Hindlimb muscle (tissue), 1 donor: ENCODE measurements at regions not wholly inside any gene's neighbourhood (a gene's known extent, or its start where the extent isn't known, plus 50 kb on each side); places are given as distances from the start of the nearest gene placed in this dataset.

Source experiments
- DNase-seq: peaks from one replicate; pipeline ENCODE4 v3.0.0-alpha.2; 2013

DNA sequence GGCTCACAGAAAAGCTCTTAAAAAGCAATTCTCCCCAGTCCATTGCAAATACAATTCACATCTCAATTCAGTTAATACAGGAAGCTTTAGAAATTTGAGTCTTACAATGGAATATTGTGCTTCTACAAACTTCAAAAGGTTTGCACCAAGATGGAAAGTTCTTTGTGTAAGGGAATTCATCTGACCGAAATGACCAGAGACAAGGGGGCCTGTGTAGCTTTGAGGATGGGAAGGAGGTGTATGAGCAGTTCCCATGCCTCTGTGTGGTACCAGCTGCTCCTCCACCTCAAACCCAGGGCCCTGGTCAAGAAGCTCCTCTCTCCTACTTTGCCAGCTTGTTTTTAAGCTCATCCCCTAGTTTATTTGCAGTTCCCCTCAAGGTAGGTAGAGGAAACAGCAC is 312.8 kb upstream of the PKDCC start:
- no peak for DNase-seq

DNA sequence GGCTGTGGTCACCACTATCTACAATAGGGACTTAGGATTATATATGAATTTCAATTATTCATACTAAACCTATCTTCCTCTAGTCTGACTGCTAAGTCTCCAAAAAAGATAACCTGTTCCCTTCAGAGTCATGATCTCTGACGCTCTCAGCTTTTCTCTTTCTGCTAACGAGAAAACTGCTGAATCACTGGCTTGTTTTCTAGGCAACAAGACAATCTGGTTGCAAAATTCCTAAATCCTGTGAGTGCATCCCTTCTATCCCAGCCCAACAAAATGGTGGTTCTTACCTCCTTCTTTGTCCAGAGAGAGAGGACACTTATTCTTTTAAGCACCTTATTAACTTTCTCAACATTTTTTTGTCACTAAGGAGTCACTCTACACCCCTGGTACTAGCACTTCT is 312.3 kb upstream of the PKDCC start:
- DNase-seq, result no peak

DNA sequence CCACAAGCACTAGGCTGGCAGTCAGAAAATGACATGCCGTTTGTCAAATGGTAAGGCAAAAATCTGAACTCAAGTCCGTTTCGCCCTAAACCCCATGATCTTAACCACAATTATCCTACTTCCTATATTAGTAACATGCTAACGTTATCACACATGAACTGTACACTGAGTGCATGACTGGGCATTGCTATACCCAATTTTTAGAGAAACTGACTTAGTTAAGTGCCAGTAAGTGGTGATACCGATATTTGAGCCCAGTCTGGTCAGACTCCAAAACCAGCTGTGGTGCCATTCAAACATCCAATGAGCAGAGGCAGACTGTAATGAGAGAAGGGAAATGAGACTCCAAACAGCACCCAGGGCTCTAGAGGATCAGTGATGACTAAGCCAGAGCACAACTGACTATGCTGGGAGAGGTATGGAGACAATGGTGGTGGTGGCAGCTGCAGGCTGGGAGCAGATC is 311.7 kb upstream of the PKDCC start:
- no peak for DNase-seq

DNA sequence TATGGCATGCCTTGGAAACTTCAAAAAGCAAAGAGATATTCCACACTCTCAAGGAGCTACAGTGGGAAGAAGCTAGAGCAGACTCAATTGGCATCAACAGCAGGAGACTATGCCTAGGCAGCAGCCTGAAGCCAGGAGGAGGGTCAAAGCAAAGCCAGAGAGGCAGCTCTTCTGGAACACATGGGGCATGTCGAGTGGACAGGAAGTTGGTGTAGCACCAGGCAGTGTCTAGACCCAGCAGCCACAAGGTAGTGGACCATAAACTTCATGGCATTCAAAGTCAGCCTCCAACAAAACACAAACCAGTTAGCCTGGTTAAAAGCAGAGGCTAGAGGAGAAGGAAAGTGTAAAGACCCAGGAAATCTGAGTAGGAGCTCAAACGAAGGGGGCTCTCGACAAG is 311.2 kb upstream of the PKDCC start:
- no peak for DNase-seq

DNA sequence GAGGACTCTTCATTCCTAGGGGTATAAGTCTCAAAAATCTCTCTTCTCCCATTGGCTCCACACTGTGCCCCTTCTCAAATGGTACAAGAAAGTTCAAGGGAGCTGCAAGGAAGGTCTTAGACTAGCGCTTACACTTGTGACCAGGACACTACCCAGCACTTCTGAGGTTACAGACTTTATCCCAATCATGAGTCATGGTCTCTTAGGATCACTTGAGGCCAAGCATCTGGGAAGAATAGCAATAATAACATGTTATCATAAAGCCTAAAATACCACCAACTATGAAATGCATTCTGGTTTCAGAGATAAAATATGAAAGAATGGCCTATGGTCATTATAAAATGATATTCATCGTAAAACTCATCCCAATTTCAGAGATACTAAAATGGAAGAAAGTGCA is 309.9 kb upstream of the PKDCC start:
- no peak for DNase-seq

DNA sequence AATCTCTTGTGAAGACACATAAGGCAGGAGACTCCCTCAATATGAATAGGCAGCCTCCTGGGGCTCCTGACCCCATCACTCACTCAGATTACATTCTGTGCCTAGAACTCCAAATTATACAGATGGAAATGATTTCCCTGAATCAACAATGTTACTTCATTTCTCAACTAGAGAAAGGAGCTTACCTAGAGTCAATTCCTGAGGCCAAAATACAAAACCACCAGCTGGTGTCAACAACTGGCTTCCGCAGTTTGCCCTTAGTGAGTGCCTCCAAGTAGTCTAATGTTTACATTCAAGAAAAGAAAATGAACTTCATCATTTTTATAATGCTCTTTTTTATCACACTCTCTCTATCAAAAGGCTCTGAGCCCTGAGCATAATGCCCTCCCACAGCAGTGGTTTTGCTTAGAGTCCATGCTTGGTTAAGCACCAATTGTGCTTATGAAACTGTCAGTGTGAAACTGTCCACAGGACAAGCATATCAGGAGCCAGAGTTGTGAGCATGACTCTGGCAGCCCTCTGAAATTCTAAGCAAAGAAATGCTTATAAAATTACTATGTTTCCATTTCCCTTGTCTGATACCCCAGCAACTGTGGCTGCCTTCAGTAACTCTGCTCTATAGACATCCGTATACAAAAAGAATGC is 305.7 kb upstream of the PKDCC start:
- DNase-seq, result no peak

DNA sequence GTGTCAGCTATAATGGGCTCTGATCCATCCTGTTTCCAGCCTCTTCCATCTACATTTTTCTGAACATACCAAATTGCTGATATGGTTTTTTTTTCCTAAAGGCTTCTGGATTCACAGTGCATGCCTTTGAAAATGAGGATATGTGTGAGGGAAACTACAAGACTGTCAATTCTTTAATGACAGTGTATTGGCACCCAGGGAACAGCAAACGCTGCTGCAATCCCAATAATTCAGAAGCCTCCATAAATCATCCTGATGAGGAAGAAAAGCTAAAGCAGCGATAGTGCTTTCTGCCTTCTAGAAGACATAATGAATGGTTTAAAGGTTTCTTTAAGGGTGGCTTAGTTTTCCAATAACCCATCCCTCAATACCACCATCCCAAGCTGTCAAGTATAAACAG is 304.5 kb upstream of the PKDCC start:
- no peak for DNase-seq

DNA sequence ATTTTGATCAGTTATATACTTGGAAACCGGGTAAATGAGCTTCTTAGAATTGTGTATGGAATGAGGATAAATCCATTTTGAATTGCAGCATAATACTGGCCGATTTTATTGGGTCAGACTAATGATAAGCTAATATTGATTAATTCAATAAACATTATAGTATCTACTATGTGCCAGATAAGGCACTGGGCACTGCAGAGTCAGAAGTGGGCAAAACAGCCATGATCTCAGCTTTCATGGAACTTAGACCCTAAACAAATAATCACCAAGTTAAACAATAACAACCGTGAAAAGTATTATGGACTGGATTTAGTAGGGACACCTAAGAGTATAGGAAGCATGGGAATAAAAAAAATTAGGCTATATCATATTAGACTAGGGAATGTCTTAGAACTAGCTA is 297.0 kb upstream of the PKDCC start:
- DNase-seq, result no peak

DNA sequence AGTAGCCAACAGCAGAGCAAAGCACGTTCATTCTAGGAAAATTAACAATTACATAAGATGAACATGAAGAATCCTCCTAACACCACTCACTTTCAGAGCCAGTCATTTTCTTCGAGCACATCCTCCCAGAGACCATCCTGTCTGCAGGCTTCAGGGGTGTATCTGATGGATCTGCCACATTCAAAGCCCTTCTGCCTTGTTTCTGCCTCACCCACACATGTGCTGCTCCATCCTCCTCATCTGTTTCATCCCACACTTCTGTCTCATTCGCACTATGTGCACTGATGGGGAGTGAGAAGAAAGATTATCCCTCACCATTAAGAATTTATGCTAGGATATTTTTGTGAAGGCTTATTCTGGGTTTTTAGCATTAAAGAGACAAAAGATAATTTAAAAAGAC is 287.9 kb upstream of the PKDCC start:
- no peak for DNase-seq

DNA sequence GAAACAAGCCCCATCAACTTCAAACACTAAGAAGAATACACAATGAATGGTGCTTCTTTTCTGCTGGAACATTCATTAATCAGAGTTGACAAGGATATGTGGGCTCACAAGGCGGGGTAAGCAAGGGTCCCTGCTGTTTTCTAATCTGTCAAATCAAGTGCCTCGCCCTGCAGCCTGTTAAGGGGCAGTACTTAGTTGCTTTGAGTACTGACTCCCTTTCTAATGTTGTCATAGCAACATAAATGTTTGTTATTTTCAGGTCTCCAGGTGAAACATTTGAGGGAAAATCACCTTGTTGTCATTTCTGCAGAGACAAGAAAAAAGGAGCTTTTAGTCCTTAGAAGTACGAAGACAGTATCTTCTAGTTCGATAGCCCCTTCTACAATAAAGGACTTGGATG is 284.7 kb upstream of the PKDCC start:
- DNase-seq, result no peak

DNA sequence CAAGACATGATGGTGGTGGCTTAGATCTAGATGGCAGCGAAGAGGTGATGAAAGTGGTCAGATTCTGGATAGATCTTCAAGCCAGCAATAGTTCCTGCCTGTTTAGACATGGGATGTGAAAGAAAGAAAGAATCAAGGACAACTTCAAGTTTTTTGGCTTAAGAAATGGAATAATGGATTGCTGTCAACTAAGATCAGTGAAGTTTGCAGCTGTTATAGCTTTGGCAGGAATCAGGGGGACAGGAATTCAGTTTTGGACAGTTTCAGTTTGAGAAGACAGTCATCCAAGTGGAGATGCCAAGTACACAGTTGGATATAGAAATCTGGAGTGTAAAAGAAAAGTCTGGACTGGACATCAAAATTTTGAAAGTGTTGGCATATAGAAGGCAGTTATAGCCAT is 283.7 kb upstream of the PKDCC start:
- peak; percentile 48 for DNase-seq

DNA sequence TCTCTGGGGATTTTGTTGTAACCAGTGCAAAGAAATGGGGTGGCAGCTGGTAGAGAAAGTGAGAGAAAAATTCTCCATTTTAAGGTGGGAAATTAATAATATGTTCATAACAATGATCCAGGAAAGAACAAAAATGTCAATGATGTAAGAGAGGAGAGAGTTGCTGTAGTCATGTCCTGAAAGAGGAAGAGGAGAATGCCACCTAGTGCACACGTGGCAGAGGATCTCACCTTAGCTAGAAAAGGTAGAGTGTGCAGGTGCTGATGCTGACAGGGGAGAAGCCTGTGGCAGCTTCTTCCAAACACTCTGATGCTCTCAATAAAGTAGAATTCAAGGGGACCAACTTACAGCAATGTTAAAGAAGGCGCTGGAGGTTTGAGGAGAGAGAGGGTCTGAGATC is 282.9 kb upstream of the PKDCC start:
- no peak for DNase-seq

DNA sequence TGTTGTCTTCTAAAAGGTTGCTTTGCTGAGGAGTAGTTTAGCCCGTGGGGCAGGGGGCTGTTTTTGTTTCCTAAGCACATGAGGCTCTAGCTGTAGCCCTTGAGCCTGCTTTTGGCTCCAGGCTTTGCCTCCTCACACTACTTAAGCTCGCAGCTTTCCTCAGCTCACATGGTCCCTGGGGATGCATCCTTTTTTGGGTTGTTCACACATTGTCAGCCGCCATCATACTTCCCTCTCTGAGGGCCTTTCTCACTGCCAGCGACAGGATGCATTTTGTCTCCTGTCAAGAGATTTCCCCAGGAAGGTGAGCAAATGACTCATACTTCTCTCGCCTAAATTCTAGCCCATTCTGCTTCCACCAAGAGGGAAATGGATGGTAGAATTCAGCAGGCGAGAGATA is 279.5 kb upstream of the PKDCC start:
- peak; percentile 18 for DNase-seq

DNA sequence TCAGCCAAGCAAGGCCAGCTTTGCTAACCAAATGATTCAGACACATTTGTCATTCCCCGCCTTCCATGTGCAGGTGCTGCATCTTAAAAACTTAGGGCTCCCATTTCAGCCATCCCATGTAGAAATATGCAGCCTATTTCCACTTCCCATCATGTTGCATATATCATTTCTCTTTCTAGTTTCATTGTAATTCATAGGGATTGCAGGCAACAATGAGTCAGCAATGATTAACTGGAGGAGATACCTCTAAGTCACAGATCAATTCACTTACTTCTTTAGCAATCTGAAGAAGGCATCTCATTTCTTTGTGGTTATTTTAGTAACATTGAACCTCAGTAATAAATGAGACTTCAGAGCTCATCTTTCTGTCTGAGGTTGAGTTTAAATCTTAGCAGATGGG is 276.1 kb upstream of the PKDCC start:
- no peak for DNase-seq

DNA sequence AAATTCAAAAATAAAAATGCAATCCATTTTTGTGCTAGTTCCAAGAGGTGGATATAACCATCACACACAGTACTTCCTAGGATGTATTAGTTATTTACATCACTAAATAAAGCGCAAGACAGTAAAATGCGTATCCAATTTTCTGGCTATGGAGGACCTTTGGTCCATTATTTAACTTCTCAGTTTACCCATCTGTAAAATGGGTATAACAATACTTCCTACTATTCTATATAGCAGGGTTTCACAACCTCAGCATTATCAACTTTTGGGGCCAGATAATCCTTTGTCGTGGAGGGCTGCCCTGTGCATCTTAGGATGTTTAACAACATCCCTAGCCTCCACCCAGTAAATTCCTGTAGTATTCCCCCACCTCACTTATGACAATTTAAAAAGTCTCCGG is 275.1 kb upstream of the PKDCC start:
- no peak for DNase-seq

DNA sequence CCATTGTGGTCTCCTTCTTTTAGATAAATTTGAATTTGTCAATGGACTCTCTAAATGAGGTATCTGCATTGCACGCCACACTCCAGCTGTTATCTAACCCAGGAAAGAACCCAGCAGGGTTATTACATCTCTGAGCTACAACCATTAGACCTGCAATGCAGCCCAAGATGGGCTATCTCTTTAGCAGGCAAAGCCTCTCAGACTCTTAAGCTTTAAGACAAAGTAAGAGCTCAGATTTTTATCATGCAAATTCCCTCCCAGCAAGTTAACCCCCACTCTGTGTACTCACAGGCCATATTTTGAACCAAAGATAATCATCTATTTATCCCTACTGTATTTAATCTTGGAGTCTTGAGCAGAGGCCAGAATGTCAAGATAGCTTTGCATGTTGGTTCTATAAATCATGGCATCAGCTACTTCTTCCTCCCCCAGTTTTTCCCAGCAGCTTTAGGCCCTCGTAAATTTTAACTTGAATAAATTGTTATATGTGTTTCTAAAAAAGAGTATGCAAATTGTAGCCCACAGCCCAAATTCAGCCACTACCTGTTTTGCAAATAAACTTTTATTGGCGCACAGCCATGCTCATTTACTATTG is 273.7 kb upstream of the PKDCC start:
- no peak for DNase-seq

DNA sequence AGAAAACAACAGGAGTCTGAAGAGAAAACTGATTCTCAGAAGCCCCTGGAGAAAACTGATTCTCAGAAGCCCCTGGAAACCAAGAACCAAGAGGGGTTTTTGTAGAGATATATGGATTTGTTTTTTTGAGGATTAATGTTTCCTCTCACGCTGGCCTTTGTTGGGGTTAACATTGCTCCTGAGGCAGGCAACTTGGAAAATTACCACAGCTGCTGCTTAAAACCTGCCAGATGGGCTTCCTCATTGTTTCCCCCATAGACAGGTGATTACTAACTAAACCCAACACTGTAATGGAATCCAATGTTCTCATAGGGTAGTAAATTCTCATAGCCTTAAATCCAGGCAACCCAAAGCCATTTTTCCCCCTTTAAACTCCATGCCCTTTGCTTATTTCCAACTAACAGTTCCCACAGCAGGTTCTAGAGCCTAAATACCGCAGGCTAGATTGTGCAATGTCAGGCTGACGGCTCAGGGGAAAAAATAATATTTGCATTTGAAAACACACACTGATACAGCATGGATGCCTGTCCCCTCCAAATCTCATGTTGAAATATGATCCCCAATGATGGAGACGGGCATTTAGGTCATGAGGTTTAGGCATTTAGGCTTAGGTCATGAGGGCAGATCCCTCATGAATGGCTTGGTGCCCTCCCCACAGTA is 272.3 kb upstream of the PKDCC start:
- peak; percentile 58 for DNase-seq

DNA sequence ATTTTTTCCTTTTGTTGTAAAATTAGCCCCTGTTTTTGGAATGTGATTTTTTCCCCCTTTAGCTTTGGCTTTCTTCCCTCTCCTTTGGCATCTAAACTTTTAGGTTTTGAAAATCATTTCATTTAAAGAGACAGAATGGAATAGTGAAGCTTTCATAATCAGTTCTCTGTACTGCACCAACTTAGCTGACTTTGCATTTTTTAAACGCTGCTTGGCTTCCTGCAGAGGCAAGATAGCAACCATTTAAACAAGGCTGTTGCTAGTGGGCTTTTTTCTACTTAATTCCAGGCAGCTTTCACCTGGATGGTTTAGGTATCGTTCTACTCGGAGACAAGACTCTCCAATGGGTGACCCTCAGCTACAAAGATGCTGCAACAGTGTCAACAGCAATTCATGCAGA is 267.9 kb upstream of the PKDCC start:
- no peak for DNase-seq

DNA sequence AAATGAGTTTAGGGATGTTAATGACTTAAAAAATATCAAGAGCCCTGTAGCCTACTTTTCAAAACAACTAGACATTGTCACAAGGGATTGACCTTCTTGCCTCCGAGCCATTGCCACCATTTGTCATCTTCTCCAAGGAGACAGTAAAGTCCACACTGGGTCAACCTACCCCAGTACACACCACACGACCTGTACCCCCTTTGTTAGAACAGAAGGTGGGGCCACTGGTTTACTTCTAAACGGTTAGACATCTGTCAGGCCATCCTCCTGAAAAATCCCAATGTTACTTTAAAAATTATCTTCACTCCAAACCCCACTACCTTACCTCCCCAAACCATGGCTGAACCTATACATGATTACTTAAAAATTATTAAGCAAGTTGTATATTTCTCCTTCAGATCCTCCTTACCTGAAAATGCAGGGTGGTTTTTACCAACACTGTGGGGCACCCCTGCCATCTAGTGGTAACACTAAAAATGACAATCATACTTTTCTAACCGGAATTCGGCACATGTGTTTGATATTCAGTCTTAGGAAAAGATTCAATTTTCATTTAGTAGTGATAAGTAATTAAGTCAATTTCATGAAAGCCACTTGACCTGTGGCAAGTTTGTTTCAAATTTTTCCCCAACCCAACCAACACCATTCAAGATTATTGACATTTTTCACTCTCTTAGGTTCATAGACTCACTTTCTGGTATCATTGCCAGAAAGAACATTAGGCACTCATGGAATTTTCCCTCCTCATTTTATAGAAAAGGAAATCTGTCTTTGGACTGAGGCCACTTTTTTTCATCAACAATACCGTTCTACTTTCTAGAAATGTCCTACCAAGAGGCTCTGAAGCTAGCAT is 265.3 kb upstream of the PKDCC start:
- peak; percentile 45 for DNase-seq

DNA sequence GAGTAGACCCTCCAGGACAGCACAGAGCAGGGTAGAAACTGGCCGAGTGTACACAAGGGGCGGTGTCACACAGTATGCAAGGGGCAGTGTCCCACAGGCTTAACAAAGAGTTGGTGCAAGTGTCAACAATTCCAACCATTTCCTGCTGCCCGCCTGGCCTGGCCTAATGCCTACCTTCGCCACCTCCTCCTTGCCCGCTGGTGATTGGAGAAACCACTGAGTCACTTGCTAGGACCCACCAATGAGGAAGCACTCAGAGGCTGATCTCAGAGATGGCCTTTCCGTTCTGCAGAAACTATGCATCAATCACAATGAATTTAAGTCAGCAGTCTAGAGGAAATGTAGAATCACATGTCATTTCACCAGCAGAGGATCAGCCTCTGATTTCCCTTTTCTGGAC is 263.3 kb upstream of the PKDCC start:
- no peak for DNase-seq

DNA sequence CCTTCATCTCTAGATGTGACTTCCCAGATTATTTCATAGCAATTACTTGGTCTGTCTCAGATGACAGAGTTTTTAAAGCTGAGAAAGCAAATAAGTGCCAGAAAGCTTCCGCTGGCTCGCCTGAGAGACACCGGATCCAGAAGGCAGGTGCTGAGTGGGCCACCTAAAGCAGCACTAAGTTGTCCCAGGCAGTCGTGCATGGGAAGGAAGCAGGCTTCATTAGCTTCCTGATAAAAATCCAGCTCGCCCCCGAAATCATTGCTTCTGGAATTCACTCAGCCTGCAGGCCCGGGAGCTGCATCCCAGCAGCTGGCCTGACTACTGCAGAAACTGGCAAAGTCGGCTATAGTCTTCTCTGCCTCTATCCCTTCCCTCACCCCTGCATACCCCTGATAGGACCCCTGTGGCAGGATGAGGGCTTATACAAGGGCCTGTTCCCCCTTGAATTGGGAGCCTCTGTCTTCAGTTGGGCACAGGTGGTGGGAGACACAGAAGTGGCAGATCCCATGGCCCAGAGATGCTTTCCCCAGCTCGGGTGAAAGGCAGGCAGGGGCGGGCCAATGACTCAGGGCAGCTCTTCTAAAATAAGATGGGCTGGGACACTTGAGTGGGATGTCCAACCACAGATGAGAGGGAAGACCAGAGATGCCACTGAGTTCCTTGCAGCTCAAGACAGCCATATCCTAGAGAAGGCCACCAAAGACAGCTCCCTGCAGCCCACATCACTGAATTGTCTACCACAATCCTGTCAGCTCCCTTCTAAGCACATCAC is 262.4 kb upstream of the PKDCC start:
- DNase-seq, result no peak

DNA sequence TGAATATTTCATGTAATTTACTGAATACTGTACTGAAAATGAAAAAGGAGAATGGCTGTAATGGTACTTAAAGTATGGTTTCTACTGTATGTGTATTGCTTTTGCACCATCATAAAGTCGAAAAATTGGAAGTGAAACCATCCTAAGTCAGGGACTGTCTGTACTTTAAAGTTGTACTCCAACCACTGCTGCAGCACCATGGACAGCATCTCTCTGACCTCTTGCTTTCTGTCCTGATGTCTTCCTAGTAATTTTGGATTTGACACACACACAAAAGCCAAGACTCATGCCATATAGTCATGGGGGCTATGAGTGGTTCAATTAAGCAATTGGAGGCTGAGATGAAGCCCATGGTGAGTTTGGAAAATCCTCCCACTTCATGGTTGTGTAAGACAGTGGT is 256.3 kb upstream of the PKDCC start:
- DNase-seq, result peak; percentile 67

DNA sequence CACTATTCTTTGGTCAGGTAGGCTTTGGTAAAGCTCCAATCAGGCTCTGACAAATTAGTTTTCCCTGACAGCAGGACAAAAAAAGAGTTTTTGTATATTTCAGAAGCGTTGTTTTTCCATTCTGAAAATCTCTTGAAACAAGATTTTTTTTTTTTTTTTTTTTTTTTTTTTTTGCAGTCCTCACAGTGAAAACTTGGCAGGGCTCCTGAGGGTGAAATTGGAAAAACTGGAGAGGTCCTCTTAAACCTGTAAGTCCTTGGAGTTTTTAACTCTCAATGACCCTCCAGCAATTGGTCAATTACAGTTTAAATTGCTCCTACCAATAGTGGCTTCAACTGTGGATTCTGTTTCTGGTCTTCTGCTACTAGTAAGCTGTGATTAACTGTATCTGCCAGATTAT is 244.5 kb upstream of the PKDCC start:
- no peak for DNase-seq
